H9 (cell line): ENCODE measurements at regions not wholly inside any gene's neighbourhood (a gene's known extent, or its start where the extent isn't known, plus 50 kb on each side); places are given as distances from the start of the nearest gene placed in this dataset.

Experiments used
- DNase-seq: peaks from one replicate; pipeline ENCODE4 v3.0.0-alpha.2; 2017
- H2AFZ ChIP-seq: one replicate; pipeline ENCODE4 v1.6.1; 2013; ENCODE audit warnings: mild to moderate bottlenecking, low read length, control low read depth, moderate library complexity
- H2AK5ac ChIP-seq: 2 replicates; pipeline ENCODE4 v1.6.1; 2013; ENCODE audit warnings: low read length, control low read depth, mixed read lengths; ENCODE audit not compliant: insufficient read length
- H2BK120ac ChIP-seq: one replicate; pipeline ENCODE4 v1.6.1; 2013; ENCODE audit warnings: low read depth, mild to moderate bottlenecking, low read length, control low read depth, inconsistent platforms; ENCODE audit not compliant: poor library complexity, severe bottlenecking
- H2BK12ac ChIP-seq: 2 replicates; pipeline ENCODE4 v1.6.1; 2013; ENCODE audit warnings: low read length, control low read depth, mixed read lengths, low read depth; ENCODE audit not compliant: insufficient read length
- H2BK15ac ChIP-seq: 2 replicates; pipeline ENCODE4 v1.6.1; 2013; ENCODE audit warnings: low read depth, low read length, control low read depth
- H2BK20ac ChIP-seq: one replicate; pipeline ENCODE4 v1.6.1; 2013; ENCODE audit warnings: low read depth, mild to moderate bottlenecking, low read length, control low read depth, inconsistent platforms; ENCODE audit not compliant: poor library complexity, severe bottlenecking
- H2BK5ac ChIP-seq: 2 replicates; pipeline ENCODE4 v1.6.1; 2013; ENCODE audit warnings: low read length, control low read depth, mixed read lengths; ENCODE audit not compliant: insufficient read length
- H3K14ac ChIP-seq: 2 replicates; pipeline ENCODE4 v1.6.1; 2013; ENCODE audit warnings: low read length, control low read depth; ENCODE audit not compliant: insufficient read depth
- H3K18ac ChIP-seq: 2 replicates; pipeline ENCODE4 v1.6.1; 2013; ENCODE audit warnings: low read depth, mild to moderate bottlenecking, mixed read lengths, low read length, control low read depth; ENCODE audit not compliant: insufficient read length
- H3K23ac ChIP-seq: 2 replicates; pipeline ENCODE4 v1.6.1; 2013; ENCODE audit warnings: low read length, control low read depth, mixed read lengths, low read depth; ENCODE audit not compliant: insufficient read length
- H3K23me2 ChIP-seq: 2 replicates; pipeline ENCODE4 v1.6.1; 2013; ENCODE audit warnings: low read depth, mild to moderate bottlenecking, mixed read lengths, low read length, control low read depth; ENCODE audit not compliant: insufficient read length, poor library complexity, severe bottlenecking
- H3K27ac ChIP-seq: 2 replicates; pipeline ENCODE4 v1.5.1; 2013; ENCODE audit warnings: low read length, control low read depth, mixed read lengths, low read depth; ENCODE audit not compliant: insufficient read length
- H3K27me3 ChIP-seq: 2 replicates; pipeline ENCODE4 v1.6.1; 2013; ENCODE audit warnings: low read length, control low read depth, inconsistent platforms; ENCODE audit not compliant: insufficient read depth
- H3K4ac ChIP-seq: 2 replicates; pipeline ENCODE4 v1.6.1; 2013; ENCODE audit warnings: low read depth, mild to moderate bottlenecking, control low read depth, inconsistent platforms, low read length, moderate library complexity
- H3K4me1 ChIP-seq: 2 replicates; pipeline ENCODE4 v1.6.1; 2013; ENCODE audit warnings: low read length, control low read depth, inconsistent platforms; ENCODE audit not compliant: insufficient read depth
- H3K4me2 ChIP-seq: 2 replicates; pipeline ENCODE4 v1.6.1; 2013; ENCODE audit warnings: low read length, control low read depth, mixed read lengths; ENCODE audit not compliant: insufficient read length, insufficient read depth
- H3K56ac ChIP-seq: 2 replicates; pipeline ENCODE4 v1.6.1; 2013; ENCODE audit warnings: low read depth, mild to moderate bottlenecking, mixed read lengths, low read length, control low read depth; ENCODE audit not compliant: insufficient read length
- H3K79me1 ChIP-seq: 2 replicates; pipeline ENCODE4 v1.6.1; 2013; ENCODE audit warnings: low read depth, mild to moderate bottlenecking, moderate library complexity, low read length, control low read depth, inconsistent platforms; ENCODE audit not compliant: insufficient read depth, poor library complexity, severe bottlenecking
- H3K79me2 ChIP-seq: 2 replicates; pipeline ENCODE4 v1.6.1; 2013; ENCODE audit warnings: low read length, control low read depth, inconsistent platforms; ENCODE audit not compliant: insufficient read depth
- H3K9ac ChIP-seq: 2 replicates; pipeline ENCODE4 v1.6.1; 2013; ENCODE audit warnings: low read length, control low read depth, mixed read lengths; ENCODE audit not compliant: insufficient read length; ENCODE audit errors: extremely low read depth
- H3K9me3 ChIP-seq: one replicate; pipeline ENCODE4 v1.6.1; 2013; ENCODE audit warnings: low read depth, low read length, inconsistent platforms; ENCODE audit not compliant: control insufficient read depth
- H3T11ph ChIP-seq: one replicate; pipeline ENCODE4 v1.6.1; 2013; ENCODE audit warnings: mild to moderate bottlenecking, low read length, control low read depth, inconsistent platforms
- H4K20me1 ChIP-seq: one replicate; pipeline ENCODE4 v1.6.1; 2013; ENCODE audit not compliant: control insufficient read depth, insufficient read length, insufficient read depth
- H4K5ac ChIP-seq: 2 replicates; pipeline ENCODE4 v1.6.1; 2013; ENCODE audit warnings: low read depth, mild to moderate bottlenecking, mixed read lengths, low read length, control low read depth; ENCODE audit not compliant: insufficient read length
- H4K8ac ChIP-seq: replicated peaks from 2 replicates; pipeline ENCODE4 v1.6.1; 2013; ENCODE audit warnings: low read length, control low read depth, mixed read lengths, low read depth; ENCODE audit not compliant: insufficient read length
- H4K91ac ChIP-seq: 2 replicates; pipeline ENCODE4 v1.6.1; 2013; ENCODE audit warnings: low read depth, mild to moderate bottlenecking, moderate library complexity, mixed read lengths, low read length, control low read depth; ENCODE audit not compliant: insufficient read length
- H3K27ac Mint-ChIP-seq, 3 experiments: 2 replicates in 2 of 3; 3 replicates in 1 of 3; pipeline ENCODE4 v1.8.0; 2020 to 2021; ENCODE audit warnings: mixed read lengths in 3 of 3, mild to moderate bottlenecking in 1 of 3, moderate library complexity in 1 of 3
- H3K27me3 Mint-ChIP-seq: 2 replicates; pipeline ENCODE4 v1.8.0; 2021; ENCODE audit warnings: low read depth, mild to moderate bottlenecking, moderate library complexity, mixed read lengths
- H3K36me3 Mint-ChIP-seq, 3 experiments: 2 replicates in 2 of 3; 3 replicates in 1 of 3; pipeline ENCODE4 v1.8.0; 2020 to 2021; ENCODE audit warnings: low read depth in 3 of 3, mixed read lengths in 3 of 3; ENCODE audit not compliant: insufficient read depth in 1 of 3
- H3K4me1 Mint-ChIP-seq, 2 experiments: 2 replicates each; pipeline ENCODE4 v1.8.0; 2020; ENCODE audit warnings: mixed read lengths in 2 of 2
- H3K4me3 Mint-ChIP-seq, 2 experiments: 2 replicates in 1 of 2; 3 replicates in 1 of 2; pipeline ENCODE4 v1.8.0; 2020 to 2021; ENCODE audit warnings: mild to moderate bottlenecking in 2 of 2, mixed read lengths in 2 of 2, moderate library complexity in 1 of 2
- H3K9me3 Mint-ChIP-seq, 2 experiments: 2 replicates in 1 of 2; 3 replicates in 1 of 2; pipeline ENCODE4 v1.8.0; 2020; ENCODE audit warnings: mild to moderate bottlenecking in 2 of 2, mixed read lengths in 2 of 2, moderate library complexity in 1 of 2
- WGBS: extraction: QIAGEN DNeasy Blood & Tissue Kit; methylation state at CpG from one replicate; pipeline ENCODE4 v1.1.7; 2013; ENCODE audit warnings: missing lambda C conversion rate, low lambda C conversion rate, mixed read lengths; ENCODE audit not compliant: insufficient read length; ENCODE audit errors: extremely low coverage; 5-methylcytosine and 5-hydroxymethylcytosine counted together
- TF ChIP-seq, protein P1 (sequence below): fragments of 200-600 bp; sonication (generic); conservative IDR thresholded peaks from 3 replicates; pipeline ENCODE4 v1.8.0; 2021; ENCODE audit warnings: antibody characterized with exemption, mild to moderate bottlenecking

DNA sequence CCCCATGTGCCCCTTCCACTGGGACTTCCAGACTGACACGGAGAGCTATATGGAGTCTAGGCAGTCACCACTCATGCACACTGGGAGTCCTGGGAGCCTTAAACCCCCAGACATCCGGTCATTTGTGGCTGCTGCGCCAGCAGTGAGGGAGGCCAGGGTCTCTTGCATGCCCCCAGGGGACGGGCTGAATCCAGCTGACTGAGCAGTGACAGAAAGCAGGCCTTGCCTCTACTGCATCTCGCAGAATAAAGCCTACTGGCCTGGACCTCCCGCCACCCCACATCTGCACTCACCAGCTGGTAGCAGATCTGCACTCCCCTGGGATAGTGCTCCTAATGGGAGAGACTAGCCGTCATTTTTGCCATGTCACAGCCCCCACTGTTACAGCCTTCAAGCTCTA, 1234.2 kb downstream of the FAM133A start:
- H3K23ac ChIP-seq = no peak overlapping the region
- no CpG with 5 or more reads among the region's 7 CpGs for WGBS
- no peaks in the 10 kb centered on the region for H3K9me3 ChIP-seq
- H2BK12ac ChIP-seq = no peak overlapping the region
- no peak overlapping the region for H2AFZ ChIP-seq
- no peak overlapping the region for H3K4ac ChIP-seq
- no peak overlapping the region for H3K4me3 Mint-ChIP-seq
- H3K27ac ChIP-seq = no peak overlapping the region
- H3K4me2 ChIP-seq = no peak overlapping the region
- no peak overlapping the region for H3K14ac ChIP-seq
- no peak overlapping the region for H2AK5ac ChIP-seq
- H3K4me1 Mint-ChIP-seq = peaks cover 0 to 9% of the 10 kb centered on the region in 2 experiments; a peak in 2 of 4 replicates
- H3K23me2 ChIP-seq = no peaks in the 10 kb centered on the region
- no peaks in the 10 kb centered on the region for H3K4me1 ChIP-seq
- H3K79me1 ChIP-seq = no peaks in the 10 kb centered on the region
- TF ChIP-seq, protein P1, sequence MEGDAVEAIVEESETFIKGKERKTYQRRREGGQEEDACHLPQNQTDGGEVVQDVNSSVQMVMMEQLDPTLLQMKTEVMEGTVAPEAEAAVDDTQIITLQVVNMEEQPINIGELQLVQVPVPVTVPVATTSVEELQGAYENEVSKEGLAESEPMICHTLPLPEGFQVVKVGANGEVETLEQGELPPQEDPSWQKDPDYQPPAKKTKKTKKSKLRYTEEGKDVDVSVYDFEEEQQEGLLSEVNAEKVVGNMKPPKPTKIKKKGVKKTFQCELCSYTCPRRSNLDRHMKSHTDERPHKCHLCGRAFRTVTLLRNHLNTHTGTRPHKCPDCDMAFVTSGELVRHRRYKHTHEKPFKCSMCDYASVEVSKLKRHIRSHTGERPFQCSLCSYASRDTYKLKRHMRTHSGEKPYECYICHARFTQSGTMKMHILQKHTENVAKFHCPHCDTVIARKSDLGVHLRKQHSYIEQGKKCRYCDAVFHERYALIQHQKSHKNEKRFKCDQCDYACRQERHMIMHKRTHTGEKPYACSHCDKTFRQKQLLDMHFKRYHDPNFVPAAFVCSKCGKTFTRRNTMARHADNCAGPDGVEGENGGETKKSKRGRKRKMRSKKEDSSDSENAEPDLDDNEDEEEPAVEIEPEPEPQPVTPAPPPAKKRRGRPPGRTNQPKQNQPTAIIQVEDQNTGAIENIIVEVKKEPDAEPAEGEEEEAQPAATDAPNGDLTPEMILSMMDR = no peak
- no peak overlapping the region for H2BK15ac ChIP-seq
- H3T11ph ChIP-seq = no peak overlapping the region
- H3K9ac ChIP-seq = no peak overlapping the region
- H3K27me3 ChIP-seq = no peaks in the 10 kb centered on the region
- no peak overlapping the region for H2BK120ac ChIP-seq
- H3K27me3 Mint-ChIP-seq = no peaks in the 10 kb centered on the region
- H2BK20ac ChIP-seq = no peak overlapping the region
- no peaks in the 10 kb centered on the region for H4K20me1 ChIP-seq
- no peak overlapping the region for H2BK5ac ChIP-seq
- H3K9me3 Mint-ChIP-seq = peaks cover 0 to 2% of the 10 kb centered on the region in 2 experiments; a peak in 2 of 5 replicates
- no peaks in the 10 kb centered on the region for H3K79me2 ChIP-seq
- no peak overlapping the region for H4K91ac ChIP-seq
- no peak overlapping the region for H3K18ac ChIP-seq
- no peak overlapping the region for H3K56ac ChIP-seq
- no peak overlapping the region for H4K5ac ChIP-seq
- H4K8ac ChIP-seq = peak overlapping the region; percentile 39
- H3K27ac Mint-ChIP-seq = peak overlapping the region in 1 of 3 experiments; percentile 68; a peak in 1 of 7 replicates
- no peak for DNase-seq
- peaks cover 0 to 6% (median 0%) of the 10 kb centered on the region in 3 experiments; a peak in 1 of 7 replicates for H3K36me3 Mint-ChIP-seq
